Activated CD8-positive, alpha-beta memory T cell treated with anti-CD3 and anti-CD28 coated beads for 48 hours (primary cell): ENCODE measurements at regions not wholly inside any gene's neighbourhood (a gene's known extent, or its start where the extent isn't known, plus 50 kb on each side); places are given as distances from the start of the nearest gene placed in this dataset.
A peak's percentile ranks its signal among the peaks of the same experiment; 100 is the strongest.
"Not testable (repeated sequence)": the region's sequence is repeated elsewhere in the genome, so short reads cannot be mapped to it uniquely, and the experiment has no call there.

ENCODE experiments used
- DNase-seq, 3 experiments: peaks; one replicate each; pipeline ENCODE4 v3.0.0-alpha.2; 2020; ENCODE audit warnings: low read depth in 2 of 3, low spot score in 2 of 3

DNA sequence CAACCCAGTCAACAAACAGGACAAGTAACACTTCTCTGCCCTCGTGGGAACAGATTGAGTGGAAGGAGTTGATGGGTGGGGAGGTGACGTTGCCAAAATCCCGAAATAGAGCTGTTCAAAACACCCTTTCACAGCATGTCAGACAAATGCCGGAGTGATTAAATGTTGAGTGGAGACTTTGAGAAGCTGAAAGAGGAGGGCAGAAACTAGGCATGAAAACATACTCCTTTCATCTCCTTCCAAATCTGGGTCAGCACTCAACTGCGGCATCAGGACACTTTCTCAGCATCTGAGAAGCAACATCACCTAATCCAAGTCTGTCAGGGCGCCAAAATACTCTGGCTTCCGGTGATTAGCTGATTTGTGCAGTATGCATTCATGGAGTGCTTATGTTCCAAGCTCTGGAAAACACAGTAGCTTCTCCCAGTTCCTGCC, 51.5 kb upstream of the MRI1 start:
- DNase-seq, result no peak

DNA sequence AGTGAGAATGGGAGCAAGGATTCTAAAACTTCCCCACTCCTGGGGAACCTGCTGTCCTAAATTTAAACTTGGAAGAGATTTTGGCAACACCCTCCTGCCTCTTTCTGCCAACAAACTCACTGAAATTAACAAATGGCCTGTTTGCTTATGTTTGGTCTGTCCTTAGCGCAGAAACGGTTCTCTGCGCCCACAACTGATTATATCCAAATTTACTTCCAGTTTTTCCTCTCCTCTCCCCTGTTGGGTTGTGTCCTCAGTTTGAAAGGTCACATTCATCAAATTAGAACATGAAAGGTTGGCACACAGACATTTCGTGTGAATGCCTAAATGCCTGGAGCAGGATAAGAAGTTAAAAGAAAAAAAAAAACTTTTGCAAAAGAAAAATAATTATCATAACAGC, 56.4 kb upstream of the MRI1 start:
- no peak for DNase-seq

DNA sequence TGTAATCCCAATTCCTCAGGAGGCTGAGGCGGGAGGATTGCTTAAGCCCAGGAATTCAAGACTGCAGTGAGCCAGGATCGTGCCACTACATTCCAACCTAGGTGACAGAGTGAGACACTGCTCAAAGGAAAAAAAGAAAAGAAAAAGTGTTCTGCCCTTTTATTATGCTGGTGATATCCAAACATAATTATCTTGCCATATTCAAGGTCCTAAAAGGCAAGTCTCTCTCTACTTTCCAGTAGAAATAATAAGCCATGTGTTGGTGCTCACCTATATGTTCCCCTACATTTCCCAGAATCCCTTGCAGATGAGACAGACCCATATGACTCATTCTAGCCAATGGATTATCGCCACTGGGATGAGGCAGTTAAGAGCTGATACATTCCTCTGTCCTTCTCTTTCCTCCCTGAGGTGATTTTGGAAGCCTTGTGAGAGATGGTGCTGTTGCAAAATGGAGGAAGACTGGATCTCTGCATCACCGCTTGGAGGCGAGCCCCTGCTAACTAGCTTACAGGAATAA, 58.3 kb upstream of the MRI1 start:
- DNase-seq, result no peak

DNA sequence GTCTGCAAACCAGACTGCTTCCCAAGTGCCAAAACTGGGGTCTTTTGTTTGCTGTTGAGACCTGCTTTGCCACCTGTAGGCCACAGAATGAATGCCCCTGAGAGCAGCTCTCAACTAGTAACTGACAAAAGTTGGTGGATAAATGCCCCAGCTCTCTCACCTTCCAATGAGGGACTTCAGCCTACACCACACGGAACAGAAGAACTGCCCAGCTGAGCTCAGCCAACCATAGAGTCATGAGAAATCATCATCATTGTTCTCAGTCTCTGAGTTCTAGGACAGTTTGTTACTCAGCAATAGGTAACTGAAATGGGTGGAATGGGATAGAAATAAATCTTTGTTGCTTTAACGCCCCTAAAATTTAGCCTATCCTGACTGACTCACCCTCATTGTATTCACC, 59.1 kb upstream of the MRI1 start:
- no peak for DNase-seq

DNA sequence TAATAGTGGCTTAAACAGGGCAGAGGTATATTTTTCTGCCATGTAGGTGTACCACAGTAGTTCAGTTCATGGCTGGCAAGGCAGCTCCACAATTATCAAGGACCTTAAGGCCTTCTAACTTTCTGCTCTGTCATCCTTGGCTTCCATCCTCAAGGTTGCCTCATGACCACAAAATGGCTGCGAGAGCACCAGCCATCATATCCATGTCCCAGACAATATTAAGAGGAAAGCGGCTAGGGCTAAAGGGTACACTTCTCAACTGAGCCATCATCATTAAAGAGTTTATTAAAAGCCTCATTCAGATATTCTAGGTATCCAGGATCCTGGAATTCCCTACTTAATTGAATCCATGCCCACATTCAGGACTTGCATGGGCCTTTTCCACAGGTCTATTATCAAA, 62.7 kb upstream of the MRI1 start:
- DNase-seq, result no peak

DNA sequence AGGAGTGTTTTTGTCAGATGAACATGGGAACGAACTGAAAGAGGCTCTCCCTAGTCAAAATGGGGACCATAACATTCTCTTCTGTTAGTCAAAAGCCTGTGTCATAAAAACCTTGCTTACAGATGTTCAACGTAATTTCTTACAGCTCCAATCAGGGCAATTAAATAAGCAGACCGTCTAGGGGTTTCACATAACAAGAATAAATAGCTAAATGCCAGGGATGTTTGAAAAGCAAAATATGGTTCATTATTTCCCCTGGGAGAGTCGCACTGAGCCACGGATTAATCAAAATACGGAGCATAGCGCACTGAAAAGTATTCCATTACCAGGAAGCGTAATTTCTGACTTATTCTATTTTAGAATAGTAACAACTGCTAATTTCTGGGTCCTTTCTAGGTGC, 63.7 kb upstream of the MRI1 start:
- DNase-seq, result no peak

DNA sequence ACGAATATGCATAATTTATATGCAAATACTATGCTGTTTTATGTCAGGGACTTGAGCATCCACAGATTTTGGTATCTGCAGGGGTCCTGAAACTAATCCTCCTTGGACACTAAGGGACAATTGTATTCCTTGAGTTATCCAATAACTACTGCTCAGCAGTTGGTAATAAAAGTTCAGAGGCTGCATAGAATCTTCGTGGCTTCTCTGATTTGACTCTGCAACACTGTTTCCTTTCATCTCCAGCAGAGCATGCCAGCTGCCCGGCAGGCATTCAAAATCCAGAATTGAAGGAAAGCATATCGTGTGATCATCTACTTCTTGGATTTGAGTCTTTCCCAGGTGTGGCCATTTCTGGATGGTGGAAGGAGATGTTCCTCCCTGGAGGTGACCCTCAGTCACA, 64.5 kb upstream of the MRI1 start:
- DNase-seq, result no peak

DNA sequence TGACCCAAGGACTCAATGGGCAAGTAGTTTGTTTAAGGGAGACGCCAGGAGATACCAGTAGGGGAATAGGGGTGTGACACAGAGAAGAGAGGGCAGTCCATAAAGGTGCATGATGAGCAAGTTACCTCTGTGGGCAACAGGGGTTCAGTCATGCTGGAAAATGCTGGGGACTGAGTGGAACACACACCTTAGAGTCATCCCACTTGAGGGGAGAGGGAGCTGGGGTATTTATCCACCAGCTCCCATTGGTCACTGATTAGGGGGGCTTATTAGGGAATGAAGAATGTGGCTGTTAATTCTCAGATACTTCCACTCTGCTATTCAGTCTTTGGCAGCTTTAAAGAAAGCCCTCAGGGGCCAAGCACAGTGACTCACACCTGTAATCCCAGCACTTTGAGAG, 67.5 kb upstream of the MRI1 start:
- DNase-seq, result no peak

DNA sequence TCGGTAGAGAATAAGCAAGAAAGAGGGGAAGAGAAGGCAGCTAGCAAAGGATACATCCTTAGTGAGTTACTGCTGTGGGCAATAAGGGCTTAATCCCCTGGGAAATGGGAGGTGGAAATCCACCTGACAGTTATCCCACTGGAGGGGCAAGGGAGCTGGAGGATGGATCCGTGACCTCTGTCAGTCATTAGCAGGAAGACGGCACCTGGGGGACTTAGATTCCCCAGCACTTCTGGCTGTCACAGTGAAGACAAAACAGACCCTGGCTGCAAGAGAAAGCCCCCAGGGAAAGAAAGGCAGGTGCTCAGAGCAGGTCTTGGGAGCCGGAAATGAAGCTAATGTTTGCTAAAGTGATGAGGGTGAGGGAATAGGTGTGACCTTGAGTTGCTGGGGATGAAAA, 70.4 kb upstream of the MRI1 start:
- no peak for DNase-seq

DNA sequence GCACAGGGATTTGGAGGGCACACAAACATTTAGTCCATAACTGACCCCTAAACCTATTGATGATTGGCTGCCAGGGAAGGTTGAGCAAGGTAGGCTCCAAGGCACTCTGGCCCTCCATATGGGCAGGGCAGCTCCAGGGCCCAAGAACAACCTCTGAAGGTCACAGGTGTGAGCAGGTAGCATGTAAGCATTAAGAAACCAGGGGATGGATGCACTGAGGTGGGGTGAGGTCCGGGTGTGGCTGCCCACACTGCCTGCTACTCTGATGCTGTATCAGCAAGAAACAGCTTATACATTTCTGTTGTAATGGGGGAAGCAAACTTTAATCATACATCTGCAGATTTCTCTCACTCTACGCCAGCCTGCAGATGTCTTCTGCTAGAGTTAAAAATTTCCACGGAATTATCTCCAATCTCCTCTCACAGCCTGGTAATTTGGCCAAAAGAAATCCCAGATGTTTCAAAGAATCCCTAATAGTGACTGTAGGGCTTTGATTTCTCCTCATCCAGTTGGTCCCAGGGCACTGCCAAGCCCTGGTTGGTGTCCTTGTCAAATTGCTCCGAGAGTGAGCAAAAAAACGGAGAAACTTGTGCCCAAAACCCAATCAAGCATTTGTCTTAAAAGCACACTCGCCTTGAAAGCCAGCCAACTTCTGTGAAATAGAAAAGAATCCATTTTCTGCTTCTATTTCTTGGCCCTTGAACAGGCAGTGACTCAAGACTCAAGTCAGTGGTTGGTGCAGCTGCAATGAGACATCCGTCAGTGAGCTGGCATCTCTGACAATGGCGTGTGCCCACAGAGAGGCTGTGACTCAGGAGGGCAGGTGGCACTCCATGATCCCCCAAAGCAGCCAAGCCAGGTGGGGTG, 72.5 kb upstream of the MRI1 start:
- DNase-seq, result no peak

DNA sequence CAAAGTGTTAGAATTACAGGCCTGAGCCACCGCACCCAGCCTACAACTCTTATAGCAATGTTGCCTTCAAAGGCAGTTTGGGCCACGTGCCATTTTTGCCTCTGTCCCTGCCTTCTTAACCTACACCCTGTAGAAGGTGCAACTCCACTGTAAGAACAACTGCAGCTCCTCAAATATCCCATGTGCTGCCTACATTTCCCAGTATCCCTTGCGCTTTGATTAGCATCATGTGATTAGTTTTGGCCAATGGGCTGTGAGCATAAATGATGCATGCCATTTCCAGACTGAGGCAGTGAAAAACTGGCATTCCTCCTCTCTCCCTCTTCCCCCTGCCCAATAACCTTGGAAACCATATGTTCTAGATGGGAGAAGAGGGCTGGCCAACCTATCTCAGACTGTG, 75.2 kb upstream of the MRI1 start:
- DNase-seq, result peak in 1 of 3 experiments; percentile 4

DNA sequence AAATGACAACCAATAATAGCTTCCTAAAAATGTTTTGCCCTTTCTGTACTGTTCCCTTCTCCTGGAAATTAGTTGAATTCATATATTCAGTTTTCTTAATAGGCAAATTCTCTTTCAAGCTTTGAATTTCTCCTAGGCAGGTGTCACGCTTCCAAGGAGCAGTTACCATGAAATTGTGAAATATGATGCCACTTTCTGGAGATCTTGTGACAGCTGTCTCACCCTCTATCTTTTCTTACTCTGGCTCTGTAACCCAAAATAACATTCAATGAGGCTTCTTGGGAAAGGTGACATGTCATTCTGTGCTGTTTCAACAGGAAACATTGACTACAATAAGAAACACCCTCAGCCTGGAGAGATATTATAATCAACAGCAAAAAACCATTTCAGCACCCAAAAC, 80.3 kb upstream of the MRI1 start:
- no peak for DNase-seq

DNA sequence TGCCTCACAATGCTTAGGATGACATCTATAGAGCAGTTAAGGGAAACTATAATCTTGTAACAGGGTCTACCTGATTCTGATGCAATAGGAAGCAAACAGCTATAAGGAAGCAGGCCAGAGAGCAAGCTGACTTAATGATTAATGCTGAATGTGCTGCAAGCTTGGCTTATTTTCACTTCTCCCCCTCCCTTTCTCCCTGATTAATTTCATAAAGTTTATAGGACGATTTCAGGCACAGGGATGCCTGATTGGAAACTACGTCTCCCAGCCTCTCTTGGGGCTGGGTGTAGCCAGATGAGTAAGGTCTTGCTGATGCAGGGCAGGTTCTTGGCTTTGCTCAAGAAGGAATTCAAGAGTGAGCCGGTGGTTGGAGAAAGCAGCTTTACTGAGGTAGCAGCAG, 82.8 kb upstream of the MRI1 start:
- DNase-seq, result no peak

DNA sequence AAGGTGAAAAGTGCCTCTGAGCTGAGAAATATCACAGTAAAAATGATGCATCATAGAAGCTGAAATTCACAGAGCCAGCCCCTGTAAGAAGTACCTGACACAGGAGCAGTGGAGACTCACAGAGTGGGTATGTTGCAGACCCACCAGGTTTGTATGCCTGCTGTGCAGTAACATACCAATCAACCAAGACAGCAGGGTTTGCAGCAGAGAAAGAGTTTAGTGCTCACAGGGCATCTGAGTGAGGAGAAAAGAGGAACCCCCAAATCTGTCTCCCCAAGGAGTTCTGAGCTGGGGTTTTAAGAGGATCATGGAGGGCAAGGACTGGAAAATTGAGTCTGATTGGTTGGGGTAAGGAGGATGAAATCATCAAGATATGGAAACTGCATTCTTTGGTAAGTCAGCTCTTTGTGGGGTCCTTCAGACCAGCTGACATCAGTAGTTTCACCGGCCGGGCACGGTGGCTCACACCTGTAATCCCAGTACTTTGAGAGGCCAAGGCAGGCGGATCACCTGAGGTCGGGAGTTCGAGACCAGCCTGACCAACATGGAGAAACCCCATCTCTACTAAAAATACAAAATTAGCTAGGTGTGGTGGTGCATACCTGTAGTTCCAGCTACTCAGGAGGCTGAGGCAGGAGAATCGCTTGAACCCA, 83.5 kb upstream of the MRI1 start:
- DNase-seq, result not testable (repeated sequence)

DNA sequence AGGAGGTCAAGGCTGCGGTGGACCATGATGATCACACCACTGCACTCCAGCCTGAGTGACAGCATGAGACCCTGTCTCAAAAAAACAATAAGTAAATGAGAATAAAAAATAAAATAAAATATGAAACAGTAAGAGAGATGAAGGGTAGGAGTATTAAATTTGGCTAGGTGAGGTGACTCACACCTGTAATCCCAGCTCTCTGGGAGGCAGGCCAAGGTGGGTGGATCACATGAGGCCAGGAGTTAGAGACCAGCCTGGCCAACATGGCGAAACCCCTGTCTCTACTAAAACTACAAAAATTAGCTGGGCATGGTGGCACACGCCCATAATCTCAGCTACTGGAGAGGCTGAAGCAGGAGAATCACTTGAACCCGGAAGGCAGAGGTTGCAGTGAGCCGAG, 87.4 kb upstream of the MRI1 start:
- DNase-seq, result not testable (repeated sequence)

DNA sequence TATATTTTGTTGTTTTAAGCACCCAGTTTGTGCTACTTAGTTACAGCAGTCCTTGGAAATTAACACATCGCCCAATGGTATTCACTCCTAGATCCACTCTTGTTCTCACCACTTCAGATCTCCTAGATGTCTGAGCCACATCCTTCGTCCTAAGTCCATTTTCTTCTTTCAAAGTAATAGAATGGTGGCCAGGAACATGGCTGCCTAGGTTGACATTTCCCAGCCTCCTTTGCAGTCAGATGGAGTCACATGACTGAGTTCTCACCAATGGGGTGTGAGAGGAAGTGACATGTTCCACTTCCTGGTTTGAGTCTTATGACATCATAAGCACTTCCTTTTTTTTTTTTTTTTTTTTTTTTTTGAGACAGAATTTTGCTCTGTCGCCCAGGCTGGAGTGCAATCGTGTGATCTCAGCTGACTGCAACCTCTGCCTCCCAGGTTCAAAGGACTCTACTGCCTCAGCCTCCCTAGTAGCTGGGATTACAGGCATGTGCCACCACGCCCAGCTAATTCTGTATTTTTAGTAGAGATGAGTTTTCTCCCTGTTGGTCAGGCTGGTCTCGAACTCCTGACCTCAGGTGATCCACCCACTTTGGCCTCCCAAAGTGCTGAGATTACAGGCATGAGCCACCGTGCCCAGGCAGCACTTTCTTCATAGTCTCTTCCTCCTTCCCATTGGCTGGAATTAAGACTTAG, 91.7 kb upstream of the MRI1 start:
- DNase-seq, result not testable (repeated sequence)

DNA sequence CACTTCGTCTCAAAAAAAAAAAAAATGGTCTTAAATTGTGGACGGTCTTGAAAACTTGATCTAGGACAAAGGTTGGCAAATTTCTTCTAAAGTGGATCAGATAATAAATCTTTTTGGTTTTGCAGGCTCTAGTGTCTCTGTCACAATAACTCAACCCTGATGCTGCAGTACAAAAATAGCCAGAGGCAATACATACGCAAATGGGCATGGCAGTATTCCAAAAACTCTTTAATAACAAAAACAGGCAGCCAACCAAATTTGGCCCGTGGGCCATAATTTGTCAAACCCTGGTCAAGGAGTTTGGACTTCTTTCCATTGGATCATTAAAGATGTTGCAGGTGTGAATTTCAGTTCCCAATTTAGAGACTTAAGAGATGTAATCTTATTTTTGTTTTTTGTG, 93.5 kb upstream of the MRI1 start:
- no peak for DNase-seq

DNA sequence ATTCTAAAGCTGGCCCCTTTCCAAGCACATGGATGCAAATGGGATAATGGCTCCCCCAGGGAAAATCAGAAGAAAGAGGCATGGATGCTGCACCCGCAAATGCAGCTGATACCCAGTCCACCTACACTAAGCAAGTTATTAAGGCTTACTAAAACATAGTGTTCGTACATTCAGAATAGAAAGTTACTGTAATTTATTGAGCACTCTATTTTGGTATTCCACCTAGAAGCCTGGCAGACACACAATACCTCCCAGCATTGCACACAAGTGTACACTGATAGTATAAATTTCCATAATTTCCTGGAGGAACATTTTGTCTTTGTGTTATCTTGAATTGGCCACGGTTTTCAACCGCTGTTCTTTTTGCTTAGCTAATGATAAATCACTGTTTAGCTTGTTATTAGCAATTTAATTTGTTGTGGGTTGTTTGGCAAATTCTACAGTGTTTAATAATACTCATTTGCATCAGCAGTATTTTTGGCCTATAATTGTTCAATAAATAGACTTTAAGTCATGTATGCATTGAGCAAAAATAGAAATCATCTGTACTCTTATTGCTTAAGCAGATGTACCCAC, 94.5 kb upstream of the MRI1 start:
- no peak for DNase-seq

DNA sequence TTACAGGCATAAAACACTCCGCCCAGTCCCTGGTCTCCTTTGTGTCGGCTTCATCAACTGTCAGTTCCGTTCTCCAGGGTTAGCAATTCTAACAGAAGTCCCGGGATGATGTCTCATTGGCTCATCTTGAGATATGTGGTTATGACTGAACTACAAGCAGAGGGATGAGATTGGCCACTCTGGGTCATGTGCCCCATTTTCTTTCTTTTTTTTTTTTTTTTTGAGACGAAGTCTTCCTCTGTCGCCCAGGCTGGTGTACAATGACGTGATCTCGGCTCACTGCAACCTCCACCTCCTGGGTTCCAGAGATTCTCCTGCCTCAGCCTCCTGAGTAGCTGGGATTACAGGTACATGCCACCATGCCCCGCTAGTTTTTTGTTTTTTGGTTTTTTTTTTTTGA, 95.4 kb upstream of the MRI1 start:
- DNase-seq, result no peak

DNA sequence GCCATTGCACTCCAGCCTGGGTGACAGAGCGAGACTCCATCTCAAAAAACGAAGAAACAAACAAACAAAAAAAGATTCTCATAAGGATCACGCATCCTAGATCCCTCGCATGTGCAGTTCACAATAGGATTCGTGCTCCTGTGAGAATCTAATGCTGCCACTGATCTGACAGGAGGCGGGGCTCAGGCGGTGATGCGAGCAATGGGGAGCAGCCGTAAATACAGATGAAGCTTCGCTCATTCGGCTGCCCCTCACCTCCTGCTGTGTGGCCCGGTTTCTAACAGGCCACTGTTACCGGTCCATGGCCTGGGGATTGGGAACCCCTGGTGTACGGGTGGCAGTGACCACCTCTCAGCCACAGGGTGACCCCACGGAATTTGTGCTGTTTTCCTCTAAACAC, 98.2 kb upstream of the MRI1 start:
- DNase-seq, result no peak

DNA sequence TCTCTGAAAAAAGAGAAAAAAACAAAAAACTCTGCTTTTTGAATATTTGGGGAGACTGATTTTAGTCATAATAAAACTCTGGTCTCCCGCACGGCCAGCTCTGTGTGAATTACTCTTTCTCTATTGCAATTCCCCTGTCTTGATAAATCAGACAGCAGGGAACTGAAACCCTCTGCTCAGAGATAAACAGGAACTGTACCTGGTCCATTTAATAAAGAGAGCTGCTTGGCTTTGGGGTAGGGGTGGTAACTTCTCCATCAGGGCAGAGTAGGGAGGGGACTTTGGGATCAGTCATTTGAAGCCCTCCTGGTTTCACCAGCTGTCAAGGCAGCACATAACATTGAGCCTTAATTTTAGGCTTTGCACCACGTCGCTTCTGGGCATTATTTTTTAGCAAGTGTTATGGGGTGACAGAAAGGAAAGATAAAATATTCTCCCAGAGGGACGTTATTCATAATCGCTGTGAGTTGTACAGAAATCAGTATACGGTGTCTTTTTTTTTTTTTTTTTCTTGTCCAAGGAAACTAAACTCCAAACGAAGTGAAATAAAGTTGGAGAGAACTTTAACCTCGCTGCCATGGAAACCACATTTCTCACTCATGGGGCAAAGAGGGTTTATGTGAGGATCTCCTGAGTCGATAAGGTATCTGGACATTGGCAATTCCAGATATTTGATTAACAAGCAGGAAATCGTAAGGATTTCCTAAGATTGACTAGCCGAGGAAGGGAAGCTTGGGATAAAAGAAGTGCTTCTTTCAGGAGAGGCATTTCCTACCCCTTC, 99.0 kb upstream of the MRI1 start:
- no peak for DNase-seq
